Vagina (tissue), 2 donors: ENCODE measurements at regions not wholly inside any gene's neighbourhood (a gene's known extent, or its start where the extent isn't known, plus 50 kb on each side); places are given as distances from the start of the nearest gene placed in this dataset.

ENCODE experiments used
- DNase-seq, 2 donors: peaks; one replicate each; pipeline ENCODE4 v3.0.0-alpha.2; 2017; ENCODE audit errors: extremely low spot score in 2 of 2
- H3K27ac ChIP-seq: fragments of 200-600 bp; sonication (generic); one replicate; pipeline ENCODE4 v1.5.1; 2019
- H3K27me3 ChIP-seq: fragments of 200-600 bp; sonication (generic); one replicate; pipeline ENCODE4 v1.5.1; 2019
- H3K36me3 ChIP-seq, 2 donors: fragments of 200-600 bp; sonication (generic); one replicate each; pipeline ENCODE4 v1.5.1; 2017 to 2019
- H3K4me1 ChIP-seq: fragments of 200-600 bp; sonication (generic); one replicate; pipeline ENCODE4 v1.5.1; 2019
- H3K4me3 ChIP-seq, 2 donors: fragments of 200-600 bp; sonication (generic); 1 replicate in 1 of 2; 2 replicates in 1 of 2; pipeline ENCODE4 v1.5.1; 2016 to 2019
- H3K9me3 ChIP-seq: fragments of 200-600 bp; sonication (generic); one replicate; pipeline ENCODE4 v1.5.1; 2019
- POLR2A ChIP-seq, 2 donors: fragments of 450-650 bp; IDR thresholded peaks; one replicate each; pipeline ENCODE4 v1.6.1; 2017; ENCODE audit warnings: antibody characterized with exemption in 2 of 2, mild to moderate bottlenecking in 2 of 2, moderate library complexity in 2 of 2
- POLR2AphosphoS5 ChIP-seq, 2 donors: sonication (generic); formaldehyde crosslinking; IDR thresholded peaks; one replicate each; pipeline ENCODE4 v1.9.0; 2017; ENCODE audit warnings: antibody characterized with exemption in 2 of 2, mild to moderate bottlenecking in 2 of 2, low read depth in 1 of 2; ENCODE audit not compliant: insufficient read depth in 1 of 2
- intact Hi-C: fragments of 100-400 bp; cut with DNase I; formaldehyde crosslinking; loops from one replicate; pipeline ENCODE4 v1.15.1; 2023
- TF ChIP-seq, protein P1 (sequence below), 3 experiments: fragments of 450-650 bp in 2 of 3; fragments of 200-600 bp in 1 of 3; sonication (generic) in 1 of 3; IDR thresholded peaks; one replicate each; pipeline ENCODE4 v1.5.1; 2017 to 2019; ENCODE audit warnings: antibody characterized with exemption in 3 of 3, mild to moderate bottlenecking in 2 of 3, moderate library complexity in 2 of 3

DNA sequence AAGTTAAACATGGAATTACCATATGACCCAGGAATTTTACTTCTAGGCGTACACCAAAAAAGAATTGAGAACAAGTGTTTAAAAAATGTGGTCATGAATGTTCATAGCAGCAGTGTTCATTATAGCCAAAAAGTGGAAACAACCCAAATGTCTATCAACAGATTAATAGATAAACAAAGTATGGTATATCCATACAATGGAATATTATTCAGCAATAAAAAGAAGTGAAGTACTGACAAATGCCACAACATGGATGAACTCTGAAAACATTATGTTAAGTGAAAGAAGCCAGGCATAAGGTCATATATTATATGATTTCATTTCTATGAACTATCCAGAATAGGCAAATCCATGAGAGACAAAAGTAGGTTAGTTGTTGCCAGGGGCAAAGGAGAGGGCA lies 141.7 kb upstream of the NAV2 start:
- no peaks in the 10 kb centered on the region for H3K4me1 ChIP-seq
- intact Hi-C loops: no loop called here
- H3K36me3 ChIP-seq: no peaks in the 10 kb centered on the region
- H3K9me3 ChIP-seq: no peaks in the 10 kb centered on the region
- no peak overlapping the region for H3K4me3 ChIP-seq
- no peak for TF ChIP-seq POLR2A (IDR thresholded peaks at IDR 0.05)
- TF ChIP-seq, protein P1, sequence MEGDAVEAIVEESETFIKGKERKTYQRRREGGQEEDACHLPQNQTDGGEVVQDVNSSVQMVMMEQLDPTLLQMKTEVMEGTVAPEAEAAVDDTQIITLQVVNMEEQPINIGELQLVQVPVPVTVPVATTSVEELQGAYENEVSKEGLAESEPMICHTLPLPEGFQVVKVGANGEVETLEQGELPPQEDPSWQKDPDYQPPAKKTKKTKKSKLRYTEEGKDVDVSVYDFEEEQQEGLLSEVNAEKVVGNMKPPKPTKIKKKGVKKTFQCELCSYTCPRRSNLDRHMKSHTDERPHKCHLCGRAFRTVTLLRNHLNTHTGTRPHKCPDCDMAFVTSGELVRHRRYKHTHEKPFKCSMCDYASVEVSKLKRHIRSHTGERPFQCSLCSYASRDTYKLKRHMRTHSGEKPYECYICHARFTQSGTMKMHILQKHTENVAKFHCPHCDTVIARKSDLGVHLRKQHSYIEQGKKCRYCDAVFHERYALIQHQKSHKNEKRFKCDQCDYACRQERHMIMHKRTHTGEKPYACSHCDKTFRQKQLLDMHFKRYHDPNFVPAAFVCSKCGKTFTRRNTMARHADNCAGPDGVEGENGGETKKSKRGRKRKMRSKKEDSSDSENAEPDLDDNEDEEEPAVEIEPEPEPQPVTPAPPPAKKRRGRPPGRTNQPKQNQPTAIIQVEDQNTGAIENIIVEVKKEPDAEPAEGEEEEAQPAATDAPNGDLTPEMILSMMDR (IDR thresholded peaks at IDR 0.05): no peak
- TF ChIP-seq POLR2AphosphoS5 (IDR thresholded peaks at IDR 0.05; ENCODE audit: insufficient read depth in 1 of 2, low read depth in 1 of 2): no peak
- no peaks in the 10 kb centered on the region for H3K27me3 ChIP-seq
- DNase-seq: no peak
- H3K27ac ChIP-seq: no peak overlapping the region

DNA sequence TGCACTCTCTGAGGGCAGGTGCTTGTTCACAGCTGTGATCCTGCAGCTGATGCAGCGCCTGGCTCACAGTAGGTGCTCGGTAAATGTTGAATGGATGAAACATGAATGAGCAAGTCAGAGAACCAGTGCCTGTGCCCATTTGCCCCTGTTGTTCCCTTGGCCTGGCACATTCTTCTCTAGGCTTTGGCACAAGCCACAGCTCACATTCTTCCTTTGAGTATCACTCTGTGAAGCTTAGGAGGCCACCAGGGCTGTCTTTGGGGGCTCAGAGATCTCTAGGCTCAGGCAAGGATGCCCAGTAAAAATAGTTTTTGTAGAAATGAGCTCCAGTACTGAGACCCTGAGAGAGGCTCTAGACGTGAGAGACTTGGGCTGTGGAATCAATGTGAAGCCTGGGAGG lies 144.6 kb upstream of the NAV2 start:
- Histone ChIP-seq H3K27me3 (no peaks in the 10 kb centered on the region), H3K4me1 (peaks cover 12% of the 10 kb centered on the region), H3K4me3 (no peak overlapping the region), H3K27ac (no peak overlapping the region), H3K9me3 (no peaks in the 10 kb centered on the region), H3K36me3 (no peaks in the 10 kb centered on the region)
- intact Hi-C loops: no loop called here
- TF ChIP-seq POLR2A (IDR thresholded peaks at IDR 0.05): no peak
- TF ChIP-seq POLR2AphosphoS5 (IDR thresholded peaks at IDR 0.05; ENCODE audit: insufficient read depth in 1 of 2, low read depth in 1 of 2): no peak
- TF ChIP-seq, protein P1 (IDR thresholded peaks at IDR 0.05): no peak
- no peak for DNase-seq

DNA sequence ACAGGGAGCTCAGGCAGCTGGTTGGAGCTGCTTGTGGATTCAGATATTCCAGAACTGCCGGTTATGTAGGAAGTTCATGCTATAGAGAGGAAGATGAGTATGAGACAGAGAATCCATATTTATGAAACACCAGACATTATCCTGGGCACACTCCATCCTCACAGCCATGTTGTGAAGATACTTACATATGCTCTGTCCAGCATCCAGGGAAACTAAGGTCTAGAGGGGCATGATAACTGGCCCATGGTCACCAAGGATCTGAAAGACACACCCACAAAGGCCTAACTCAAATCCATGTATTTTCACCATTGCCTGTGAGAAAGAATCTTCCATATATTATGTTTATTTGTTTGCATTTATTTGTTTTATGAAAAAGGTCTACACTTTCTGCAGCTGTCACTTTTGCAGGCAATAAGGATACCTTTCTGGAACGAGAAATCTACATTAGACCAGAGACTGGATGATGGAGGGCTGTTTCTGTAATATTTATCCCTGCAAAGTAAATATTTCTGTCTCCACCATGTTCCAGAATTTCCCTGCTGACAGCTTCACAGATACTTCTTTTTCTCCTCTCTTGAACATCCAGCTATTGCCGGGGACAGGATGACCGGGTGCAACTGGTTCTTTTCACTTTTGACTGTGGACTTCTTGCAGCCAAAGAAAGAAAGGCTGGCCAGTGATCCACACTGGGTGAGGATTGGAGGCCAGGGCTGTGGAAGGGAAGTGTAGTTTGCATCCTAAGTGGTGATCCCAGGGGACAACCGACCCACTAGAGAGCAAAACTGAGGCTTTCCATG lies 145.9 kb upstream of the NAV2 start:
- Histone ChIP-seq H3K36me3 (no peaks in the 10 kb centered on the region), H3K4me3 (no peak overlapping the region), H3K27ac (no peak overlapping the region), H3K27me3 (no peaks in the 10 kb centered on the region), H3K9me3 (no peaks in the 10 kb centered on the region), H3K4me1 (peaks cover 12% of the 10 kb centered on the region)
- intact Hi-C loops: no loop called here
- TF ChIP-seq POLR2A (IDR thresholded peaks at IDR 0.05) (no peak), POLR2AphosphoS5 (IDR thresholded peaks at IDR 0.05; ENCODE audit: insufficient read depth in 1 of 2, low read depth in 1 of 2) (no peak)
- TF ChIP-seq, protein P1 (IDR thresholded peaks at IDR 0.05): no peak
- no peak for DNase-seq

DNA sequence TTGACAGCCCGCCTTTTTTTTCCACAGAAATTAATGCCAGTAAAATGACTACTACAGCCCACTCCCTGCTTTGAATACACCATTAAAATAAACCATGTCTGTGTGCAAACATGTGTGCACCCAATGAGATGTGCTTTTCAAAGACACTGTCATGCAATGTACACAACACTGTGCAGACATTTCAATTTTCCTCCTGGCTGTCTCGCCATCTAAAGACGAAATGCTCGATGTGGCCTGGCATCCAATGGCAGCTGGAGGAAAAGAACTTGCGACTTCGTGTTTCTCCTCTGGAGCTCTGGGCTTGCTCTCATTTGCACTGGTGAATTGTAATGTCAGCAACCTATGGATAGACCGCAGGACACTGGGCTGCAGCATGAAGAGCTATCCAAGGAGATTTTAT lies 147.0 kb upstream of the NAV2 start:
- H3K27ac ChIP-seq: no peak overlapping the region
- TF ChIP-seq POLR2A (IDR thresholded peaks at IDR 0.05) (no peak), POLR2AphosphoS5 (IDR thresholded peaks at IDR 0.05; ENCODE audit: insufficient read depth in 1 of 2, low read depth in 1 of 2) (no peak)
- TF ChIP-seq, protein P1 (IDR thresholded peaks at IDR 0.05): no peak
- H3K27me3 ChIP-seq: no peaks in the 10 kb centered on the region
- no peaks in the 10 kb centered on the region for H3K9me3 ChIP-seq
- intact Hi-C loops: no loop called here
- H3K4me3 ChIP-seq: no peak overlapping the region
- no peaks in the 10 kb centered on the region for H3K36me3 ChIP-seq
- no peak for DNase-seq
- peaks cover 12% of the 10 kb centered on the region for H3K4me1 ChIP-seq

DNA sequence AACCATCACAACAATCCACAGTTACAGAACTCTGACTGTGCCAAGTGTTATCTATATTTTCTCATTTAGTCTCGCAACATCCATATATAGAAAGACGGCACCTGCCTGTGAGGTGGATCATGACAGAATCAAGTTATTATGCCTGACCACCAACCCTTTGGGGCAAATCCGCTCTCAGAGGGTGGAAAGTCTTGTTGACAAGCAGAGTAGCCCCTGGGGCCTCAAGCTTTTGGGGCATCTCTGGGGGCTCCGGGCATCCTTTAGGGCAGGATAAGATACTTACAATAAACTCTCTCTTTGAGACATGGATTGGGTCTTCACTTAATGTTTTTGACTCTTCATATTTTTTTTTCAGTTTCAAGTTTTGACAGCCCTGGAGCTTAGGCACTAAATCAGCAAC lies 150.5 kb upstream of the NAV2 start:
- H3K9me3 ChIP-seq: no peaks in the 10 kb centered on the region
- TF ChIP-seq POLR2A (IDR thresholded peaks at IDR 0.05): no peak
- TF ChIP-seq, protein P1 (IDR thresholded peaks at IDR 0.05): no peak
- no peak for TF ChIP-seq POLR2AphosphoS5 (IDR thresholded peaks at IDR 0.05; ENCODE audit: insufficient read depth in 1 of 2, low read depth in 1 of 2)
- H3K27ac ChIP-seq: no peak overlapping the region
- DNase-seq: no peak
- no peak overlapping the region for H3K4me3 ChIP-seq
- no peaks in the 10 kb centered on the region for H3K36me3 ChIP-seq
- intact Hi-C loops: loop anchor here (5.0 kb wide), 1 partner anchor 195 kb away; no protein-coding TSS in a partner anchor
- no peaks in the 10 kb centered on the region for H3K27me3 ChIP-seq
- H3K4me1 ChIP-seq: peaks cover 12% of the 10 kb centered on the region
